ENCODE measurements at regions not wholly inside any gene's neighbourhood (a gene's known extent, or its start where the extent isn't known, plus 50 kb on each side); places are given as distances from the start of the nearest gene placed in this dataset.

- Histone ChIP-seq H3K27ac (ENCODE audit: low read depth, low read length) (no peak overlapping the region), H3K4me1 (ENCODE audit: insufficient read depth, low read length) (no peaks in the 10 kb centered on the region), H3K36me3 (ENCODE audit: insufficient read depth, low read length) (no peaks in the 10 kb centered on the region), H3K27me3 (ENCODE audit: insufficient read depth, low read length) (no peaks in the 10 kb centered on the region), H3K4me3 (ENCODE audit: insufficient read depth, low read depth, low read length) (no peak overlapping the region), H4K20me1 (ENCODE audit: insufficient read depth, low read length) (no peaks in the 10 kb centered on the region), H2AFZ (ENCODE audit: low read depth, low read length) (no peak overlapping the region), H3K9ac (ENCODE audit: low read length) (no peak overlapping the region), H3K79me2 (ENCODE audit: insufficient read depth, low read length) (no peaks in the 10 kb centered on the region), H3K4me2 (ENCODE audit: low read length) (no peak overlapping the region), H3K9me3 (ENCODE audit: insufficient read depth, low read depth, low read length) (no peaks in the 10 kb centered on the region)
- peak; percentile 6 for DNase-seq (ENCODE audit: low read depth)
- no peaks in the 10 kb centered on the region for H3K36me3 Mint-ChIP-seq (ENCODE audit: low read depth, unreplicated experiment)
- H3K9me3 Mint-ChIP-seq (ENCODE audit: unreplicated experiment) = no peaks in the 10 kb centered on the region
- H3K4me1 Mint-ChIP-seq (ENCODE audit: low read depth, unreplicated experiment) = no peaks in the 10 kb centered on the region
- TF ChIP-seq CTCF (IDR thresholded peaks at IDR 0.05; ENCODE audit: insufficient read depth, low read depth, low read length) = no peak
- no peak for TF ChIP-seq EZH2 (IDR thresholded peaks at IDR 0.05; ENCODE audit: insufficient read depth, low read length)
- H3K27me3 Mint-ChIP-seq (ENCODE audit: low read depth, unreplicated experiment) = no peaks in the 10 kb centered on the region
- no peak overlapping the region for H3K27ac Mint-ChIP-seq (ENCODE audit: unreplicated experiment)
- H3K4me3 Mint-ChIP-seq (ENCODE audit: unreplicated experiment) = no peak overlapping the region
- FAIRE-seq = no peak
These were observed 260.7 kb upstream of the GIMD1 start for GRCh38 chr4:106629268-106629625.

- no peak for DNase-seq (ENCODE audit: low read depth)
- no peak overlapping the region for H3K27ac Mint-ChIP-seq (ENCODE audit: unreplicated experiment)
- no peak overlapping the region for H2AFZ ChIP-seq (ENCODE audit: low read depth, low read length)
- no peak overlapping the region for H3K9ac ChIP-seq (ENCODE audit: low read length)
- H4K20me1 ChIP-seq (ENCODE audit: insufficient read depth, low read length) = no peaks in the 10 kb centered on the region
- H3K4me2 ChIP-seq (ENCODE audit: low read length) = no peak overlapping the region
- TF ChIP-seq CTCF (IDR thresholded peaks at IDR 0.05; ENCODE audit: insufficient read depth, low read depth, low read length) = no peak
- no peak for TF ChIP-seq EZH2 (IDR thresholded peaks at IDR 0.05; ENCODE audit: insufficient read depth, low read length)
- no peaks in the 10 kb centered on the region for H3K36me3 Mint-ChIP-seq (ENCODE audit: low read depth, unreplicated experiment)
- H3K4me3 ChIP-seq (ENCODE audit: insufficient read depth, low read depth, low read length) = no peak overlapping the region
- H3K4me1 ChIP-seq (ENCODE audit: insufficient read depth, low read length) = no peaks in the 10 kb centered on the region
- FAIRE-seq = no peak
- H3K4me1 Mint-ChIP-seq (ENCODE audit: low read depth, unreplicated experiment) = no peaks in the 10 kb centered on the region
- no peaks in the 10 kb centered on the region for H3K36me3 ChIP-seq (ENCODE audit: insufficient read depth, low read length)
- no peak overlapping the region for H3K27ac ChIP-seq (ENCODE audit: low read depth, low read length)
- no peaks in the 10 kb centered on the region for H3K9me3 Mint-ChIP-seq (ENCODE audit: unreplicated experiment)
- no peaks in the 10 kb centered on the region for H3K27me3 ChIP-seq (ENCODE audit: insufficient read depth, low read length)
- no peak overlapping the region for H3K4me3 Mint-ChIP-seq (ENCODE audit: unreplicated experiment)
- no peaks in the 10 kb centered on the region for H3K27me3 Mint-ChIP-seq (ENCODE audit: low read depth, unreplicated experiment)
- no peaks in the 10 kb centered on the region for H3K79me2 ChIP-seq (ENCODE audit: insufficient read depth, low read length)
- no peaks in the 10 kb centered on the region for H3K9me3 ChIP-seq (ENCODE audit: insufficient read depth, low read depth, low read length)
These were observed 260.1 kb upstream of the GIMD1 start for GRCh38 chr4:106628586-106629267.

GRCh38 chr4:106627051-106627450 is 258.5 kb upstream of the GIMD1 start:
- no peaks in the 10 kb centered on the region for H3K36me3 ChIP-seq (ENCODE audit: insufficient read depth, low read length)
- H3K4me1 ChIP-seq (ENCODE audit: insufficient read depth, low read length) = no peaks in the 10 kb centered on the region
- H3K27me3 ChIP-seq (ENCODE audit: insufficient read depth, low read length) = no peaks in the 10 kb centered on the region
- Mint-ChIP-seq H3K36me3 (ENCODE audit: low read depth, unreplicated experiment) (no peaks in the 10 kb centered on the region), H3K27me3 (ENCODE audit: low read depth, unreplicated experiment) (no peaks in the 10 kb centered on the region), H3K4me3 (ENCODE audit: unreplicated experiment) (no peak overlapping the region), H3K9me3 (ENCODE audit: unreplicated experiment) (no peaks in the 10 kb centered on the region), H3K27ac (ENCODE audit: unreplicated experiment) (no peak overlapping the region), H3K4me1 (ENCODE audit: low read depth, unreplicated experiment) (no peaks in the 10 kb centered on the region)
- H3K27ac ChIP-seq (ENCODE audit: low read depth, low read length) = no peak overlapping the region
- no peak overlapping the region for H3K4me3 ChIP-seq (ENCODE audit: insufficient read depth, low read depth, low read length)
- H3K9ac ChIP-seq (ENCODE audit: low read length) = no peak overlapping the region
- no peak for TF ChIP-seq EZH2 (IDR thresholded peaks at IDR 0.05; ENCODE audit: insufficient read depth, low read length)
- TF ChIP-seq CTCF (IDR thresholded peaks at IDR 0.05; ENCODE audit: insufficient read depth, low read depth, low read length) = no peak
- DNase-seq (ENCODE audit: low read depth) (no peak), FAIRE-seq (no peak)
- no peaks in the 10 kb centered on the region for H3K9me3 ChIP-seq (ENCODE audit: insufficient read depth, low read depth, low read length)
- H2AFZ ChIP-seq (ENCODE audit: low read depth, low read length) = no peak overlapping the region
- H3K4me2 ChIP-seq (ENCODE audit: low read length) = no peak overlapping the region
- no peaks in the 10 kb centered on the region for H3K79me2 ChIP-seq (ENCODE audit: insufficient read depth, low read length)
- no peaks in the 10 kb centered on the region for H4K20me1 ChIP-seq (ENCODE audit: insufficient read depth, low read length)

All from astrocyte (in vitro differentiated cells and primary cell).